ENCODE measurements at regions not wholly inside any gene's neighbourhood (a gene's known extent, or its start where the extent isn't known, plus 50 kb on each side); places are given as distances from the start of the nearest gene placed in this dataset.

- TF ChIP-seq TAF1 (IDR thresholded peaks at IDR 0.05; ENCODE audit: borderline replicate concordance, low read depth, low read length) (no peak), GABPA (IDR thresholded peaks at IDR 0.05; ENCODE audit: low read depth) (no peak), CREM (IDR thresholded peaks at IDR 0.05; ENCODE audit: low read depth) (no peak), EP300 (IDR thresholded peaks at IDR 0.05; ENCODE audit: borderline replicate concordance in 1 of 2, control insufficient read depth in 1 of 2, low read depth in 2 of 2, low read length in 2 of 2) (no peak), ASH2L (IDR thresholded peaks at IDR 0.05; ENCODE audit: borderline replicate concordance, low read depth) (no peak), CHD2 (IDR thresholded peaks at IDR 0.05; ENCODE audit: borderline replicate concordance, low read depth, low read length) (no peak), POLR2A (IDR thresholded peaks at IDR 0.05; ENCODE audit: low read depth, low read length) (no peak), E2F4 (IDR thresholded peaks at IDR 0.05; ENCODE audit: low read depth, low read length) (no peak), POLR2AphosphoS5 (IDR thresholded peaks at IDR 0.05; ENCODE audit: low read length) (no peak)
- TF ChIP-seq, protein P1, sequence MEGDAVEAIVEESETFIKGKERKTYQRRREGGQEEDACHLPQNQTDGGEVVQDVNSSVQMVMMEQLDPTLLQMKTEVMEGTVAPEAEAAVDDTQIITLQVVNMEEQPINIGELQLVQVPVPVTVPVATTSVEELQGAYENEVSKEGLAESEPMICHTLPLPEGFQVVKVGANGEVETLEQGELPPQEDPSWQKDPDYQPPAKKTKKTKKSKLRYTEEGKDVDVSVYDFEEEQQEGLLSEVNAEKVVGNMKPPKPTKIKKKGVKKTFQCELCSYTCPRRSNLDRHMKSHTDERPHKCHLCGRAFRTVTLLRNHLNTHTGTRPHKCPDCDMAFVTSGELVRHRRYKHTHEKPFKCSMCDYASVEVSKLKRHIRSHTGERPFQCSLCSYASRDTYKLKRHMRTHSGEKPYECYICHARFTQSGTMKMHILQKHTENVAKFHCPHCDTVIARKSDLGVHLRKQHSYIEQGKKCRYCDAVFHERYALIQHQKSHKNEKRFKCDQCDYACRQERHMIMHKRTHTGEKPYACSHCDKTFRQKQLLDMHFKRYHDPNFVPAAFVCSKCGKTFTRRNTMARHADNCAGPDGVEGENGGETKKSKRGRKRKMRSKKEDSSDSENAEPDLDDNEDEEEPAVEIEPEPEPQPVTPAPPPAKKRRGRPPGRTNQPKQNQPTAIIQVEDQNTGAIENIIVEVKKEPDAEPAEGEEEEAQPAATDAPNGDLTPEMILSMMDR (IDR thresholded peaks at IDR 0.05 in 2 of 3, conservative IDR thresholded peaks at IDR 0.05 in 1 of 3; ENCODE audit: control insufficient read depth in 2 of 3, extremely low read depth in 1 of 3, insufficient read depth in 1 of 3, low read depth in 3 of 3, low read length in 3 of 3), result no peak
- TF ChIP-seq, protein P2, sequence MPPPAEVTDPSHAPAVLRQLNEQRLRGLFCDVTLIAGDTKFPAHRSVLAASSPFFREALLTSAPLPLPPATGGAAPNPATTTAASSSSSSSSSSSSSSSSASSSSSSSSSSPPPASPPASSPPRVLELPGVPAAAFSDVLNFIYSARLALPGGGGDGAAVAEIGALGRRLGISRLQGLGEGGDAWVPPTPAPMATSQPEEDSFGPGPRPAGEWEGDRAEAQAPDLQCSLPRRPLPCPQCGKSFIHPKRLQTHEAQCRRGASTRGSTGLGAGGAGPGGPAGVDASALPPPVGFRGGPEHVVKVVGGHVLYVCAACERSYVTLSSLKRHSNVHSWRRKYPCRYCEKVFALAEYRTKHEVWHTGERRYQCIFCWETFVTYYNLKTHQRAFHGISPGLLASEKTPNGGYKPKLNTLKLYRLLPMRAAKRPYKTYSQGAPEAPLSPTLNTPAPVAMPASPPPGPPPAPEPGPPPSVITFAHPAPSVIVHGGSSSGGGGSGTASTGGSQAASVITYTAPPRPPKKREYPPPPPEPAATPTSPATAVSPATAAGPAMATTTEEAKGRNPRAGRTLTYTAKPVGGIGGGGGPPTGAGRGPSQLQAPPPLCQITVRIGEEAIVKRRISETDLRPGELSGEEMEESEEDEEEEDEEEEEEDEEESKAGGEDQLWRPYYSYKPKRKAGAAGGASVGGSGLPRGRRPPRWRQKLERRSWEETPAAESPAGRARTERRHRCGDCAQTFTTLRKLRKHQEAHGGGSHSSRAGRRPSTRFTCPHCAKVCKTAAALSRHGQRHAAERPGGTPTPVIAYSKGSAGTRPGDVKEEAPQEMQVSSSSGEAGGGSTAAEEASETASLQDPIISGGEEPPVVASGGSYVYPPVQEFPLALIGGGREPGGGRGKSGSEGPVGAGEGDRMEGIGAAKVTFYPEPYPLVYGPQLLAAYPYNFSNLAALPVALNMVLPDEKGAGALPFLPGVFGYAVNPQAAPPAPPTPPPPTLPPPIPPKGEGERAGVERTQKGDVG (CRISPR knock-in tag; IDR thresholded peaks at IDR 0.05), result no peak
These were observed 54.7 kb upstream of the SLCO2A1 start for GRCh38 chr3:134084242-134084950.
